Cardiac muscle cell (in vitro differentiated cells and primary cell): ENCODE measurements at regions not wholly inside any gene's neighbourhood (a gene's known extent, or its start where the extent isn't known, plus 50 kb on each side); places are given as distances from the start of the nearest gene placed in this dataset.

Experiments used
- DNase-seq, 2 donors: peaks; one replicate each; pipeline versions ENCODE4 v3.0.0 to v3.0.0-alpha.2; 2010 to 2017; ENCODE audit warnings: low read depth in 1 of 2, low spot score in 1 of 2
- H3K27ac ChIP-seq: fragments of 200-600 bp; sonication (generic); 2 replicates; pipeline ENCODE4 v1.5.1; 2016
- H3K27me3 ChIP-seq: fragments of 200-600 bp; sonication (generic); 2 replicates; pipeline ENCODE4 v1.6.0; 2016; ENCODE audit warnings: control low read depth
- H3K36me3 ChIP-seq: fragments of 200-600 bp; sonication (generic); 2 replicates; pipeline ENCODE4 v1.5.1; 2016; ENCODE audit warnings: control low read depth
- H3K4me1 ChIP-seq: fragments of 200-600 bp; sonication (generic); 2 replicates; pipeline ENCODE4 v1.8.1; 2017; ENCODE audit warnings: low read depth, mild to moderate bottlenecking, mixed run types
- H3K4me3 ChIP-seq: fragments of 200-600 bp; sonication (generic); 2 replicates; pipeline ENCODE4 v1.5.1; 2016; ENCODE audit warnings: mild to moderate bottlenecking
- H3K9me3 ChIP-seq: fragments of 200-600 bp; sonication (generic); 2 replicates; pipeline ENCODE4 v1.5.1; 2017; ENCODE audit warnings: low read depth, mild to moderate bottlenecking, control low read depth
- CTCF ChIP-seq: IDR thresholded peaks from 2 replicates; pipeline ENCODE4 v1.5.1; 2012; ENCODE audit warnings: low read depth, mild to moderate bottlenecking, low read length

GRCh38 chr5:73321757-73322436 is 126.7 kb downstream of the FOXD1 start:
- no peak for TF ChIP-seq CTCF
- peak in 1 of 2 donors; percentile 32 for DNase-seq
- H3K9me3 ChIP-seq = no peaks in the 10 kb centered on the region

GRCh38 chr5:73319036-73319435 is 129.5 kb downstream of the FOXD1 start:
- no peak for DNase-seq
- TF ChIP-seq CTCF = no peak
- no peaks in the 10 kb centered on the region for H3K36me3 ChIP-seq
- H3K4me3 ChIP-seq = no peak overlapping the region
- no peaks in the 10 kb centered on the region for H3K4me1 ChIP-seq
- peaks cover 8% of the 10 kb centered on the region for H3K27me3 ChIP-seq
- H3K9me3 ChIP-seq = no peaks in the 10 kb centered on the region
- no peak overlapping the region for H3K27ac ChIP-seq

More at GRCh38 chr5:73321757-73322436, 126.7 kb downstream of the FOXD1 start:
- no peaks in the 10 kb centered on the region for H3K27me3 ChIP-seq
- no peaks in the 10 kb centered on the region for H3K36me3 ChIP-seq
- no peak overlapping the region for H3K27ac ChIP-seq
- no peaks in the 10 kb centered on the region for H3K4me1 ChIP-seq
- no peak overlapping the region for H3K4me3 ChIP-seq

- no peaks in the 10 kb centered on the region for H3K4me1 ChIP-seq
- no peaks in the 10 kb centered on the region for H3K9me3 ChIP-seq
- H3K27ac ChIP-seq = no peak overlapping the region
- no peaks in the 10 kb centered on the region for H3K36me3 ChIP-seq
- no peak for TF ChIP-seq CTCF
- H3K4me3 ChIP-seq = no peak overlapping the region
- no peak for DNase-seq
- H3K27me3 ChIP-seq = peaks cover 16% of the 10 kb centered on the region
Measured at GRCh38 chr5:73318308-73318719, 130.3 kb downstream of the FOXD1 start.

GRCh38 chr5:73317523-73317922 is 131.1 kb downstream of the FOXD1 start:
- Histone ChIP-seq H3K4me1 (no peaks in the 10 kb centered on the region), H3K36me3 (no peaks in the 10 kb centered on the region), H3K27ac (no peak overlapping the region), H3K9me3 (no peaks in the 10 kb centered on the region), H3K4me3 (no peak overlapping the region), H3K27me3 (peaks cover 24% of the 10 kb centered on the region)
- no peak for DNase-seq
- TF ChIP-seq CTCF = no peak

GRCh38 chr5:73314395-73315257 is 134.0 kb downstream of the FOXD1 start:
- Histone ChIP-seq H3K36me3 (no peaks in the 10 kb centered on the region), H3K4me3 (no peak overlapping the region), H3K9me3 (no peaks in the 10 kb centered on the region), H3K4me1 (no peaks in the 10 kb centered on the region), H3K27ac (no peak overlapping the region), H3K27me3 (peaks cover 52% of the 10 kb centered on the region)
- TF ChIP-seq CTCF = no peak
- no peak for DNase-seq
